ENCODE measurements at regions not wholly inside any gene's neighbourhood (a gene's known extent, or its start where the extent isn't known, plus 50 kb on each side); places are given as distances from the start of the nearest gene placed in this dataset.

DNA sequence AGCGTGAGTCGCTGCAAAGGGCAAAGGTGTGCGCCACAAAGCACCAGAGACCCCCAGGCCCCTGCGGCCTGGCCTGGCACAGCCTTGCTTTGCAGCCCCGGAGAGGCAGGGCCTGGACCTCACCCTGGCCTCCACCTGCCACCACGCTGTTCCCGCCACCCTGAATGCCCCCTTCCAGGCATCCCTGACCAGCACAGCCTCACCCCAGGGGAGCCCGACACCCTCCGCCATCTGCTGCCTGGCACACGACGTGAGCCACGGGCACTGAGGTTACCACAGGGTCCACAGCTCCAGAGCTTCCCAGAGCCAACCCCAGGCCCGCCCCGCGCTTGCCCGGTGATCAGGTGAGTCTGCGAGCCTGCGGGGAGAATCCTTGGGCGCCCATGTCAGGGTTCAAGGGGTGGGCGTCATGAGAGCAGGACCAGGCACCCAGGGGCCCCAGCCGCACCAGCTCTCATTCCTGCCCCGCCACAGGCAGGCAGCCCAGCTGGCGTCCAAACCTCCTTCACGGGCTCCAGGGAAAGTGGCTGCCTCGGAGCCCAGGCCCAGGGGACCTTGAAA is 171.3 kb downstream of the BRD1 start:
- Histone ChIP-seq H4K20me1 (ENCODE audit: insufficient read depth, low read length, poor library complexity, severe bottlenecking) (peaks cover 16% of the 10 kb centered on the region), H3K9me2 (replicated peaks; ENCODE audit: low read depth, low read length) (no peaks in the 10 kb centered on the region), H3K27me3 (ENCODE audit: insufficient read depth, low read length, poor library complexity, severe bottlenecking) (no peaks in the 10 kb centered on the region), H3K4me2 (ENCODE audit: low read depth, low read length, poor library complexity, severe bottlenecking) (peak overlapping the region; percentile 97), H3K36me3 (ENCODE audit: insufficient read depth, low read length) (no peaks in the 10 kb centered on the region), H3K9me3 (ENCODE audit: insufficient read depth, low read depth, low read length) (no peaks in the 10 kb centered on the region), H2AFZ (ENCODE audit: low read length) (peak overlapping the region; percentile 86), H3K4me3 (ENCODE audit: low read length, poor library complexity, severe bottlenecking) (peak overlapping the region; percentile 76), H3K79me2 (ENCODE audit: insufficient read depth, low read length) (peaks cover 53% of the 10 kb centered on the region), H3F3A (ENCODE audit: low read depth) (no peaks in the 10 kb centered on the region), H3K9ac (ENCODE audit: low read depth, low read length, poor library complexity, severe bottlenecking) (peak overlapping the region; percentile 98), H3K4me1 (ENCODE audit: insufficient read depth, low read length, poor library complexity, severe bottlenecking) (peaks cover 32% of the 10 kb centered on the region)
- no peak for TF ChIP-seq EZH2phosphoT487 (IDR thresholded peaks at IDR 0.05; ENCODE audit: borderline replicate concordance)
- TF ChIP-seq, protein P1, sequence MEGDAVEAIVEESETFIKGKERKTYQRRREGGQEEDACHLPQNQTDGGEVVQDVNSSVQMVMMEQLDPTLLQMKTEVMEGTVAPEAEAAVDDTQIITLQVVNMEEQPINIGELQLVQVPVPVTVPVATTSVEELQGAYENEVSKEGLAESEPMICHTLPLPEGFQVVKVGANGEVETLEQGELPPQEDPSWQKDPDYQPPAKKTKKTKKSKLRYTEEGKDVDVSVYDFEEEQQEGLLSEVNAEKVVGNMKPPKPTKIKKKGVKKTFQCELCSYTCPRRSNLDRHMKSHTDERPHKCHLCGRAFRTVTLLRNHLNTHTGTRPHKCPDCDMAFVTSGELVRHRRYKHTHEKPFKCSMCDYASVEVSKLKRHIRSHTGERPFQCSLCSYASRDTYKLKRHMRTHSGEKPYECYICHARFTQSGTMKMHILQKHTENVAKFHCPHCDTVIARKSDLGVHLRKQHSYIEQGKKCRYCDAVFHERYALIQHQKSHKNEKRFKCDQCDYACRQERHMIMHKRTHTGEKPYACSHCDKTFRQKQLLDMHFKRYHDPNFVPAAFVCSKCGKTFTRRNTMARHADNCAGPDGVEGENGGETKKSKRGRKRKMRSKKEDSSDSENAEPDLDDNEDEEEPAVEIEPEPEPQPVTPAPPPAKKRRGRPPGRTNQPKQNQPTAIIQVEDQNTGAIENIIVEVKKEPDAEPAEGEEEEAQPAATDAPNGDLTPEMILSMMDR (conservative IDR thresholded peaks at IDR 0.05; ENCODE audit: low read length): no peak

DNA sequence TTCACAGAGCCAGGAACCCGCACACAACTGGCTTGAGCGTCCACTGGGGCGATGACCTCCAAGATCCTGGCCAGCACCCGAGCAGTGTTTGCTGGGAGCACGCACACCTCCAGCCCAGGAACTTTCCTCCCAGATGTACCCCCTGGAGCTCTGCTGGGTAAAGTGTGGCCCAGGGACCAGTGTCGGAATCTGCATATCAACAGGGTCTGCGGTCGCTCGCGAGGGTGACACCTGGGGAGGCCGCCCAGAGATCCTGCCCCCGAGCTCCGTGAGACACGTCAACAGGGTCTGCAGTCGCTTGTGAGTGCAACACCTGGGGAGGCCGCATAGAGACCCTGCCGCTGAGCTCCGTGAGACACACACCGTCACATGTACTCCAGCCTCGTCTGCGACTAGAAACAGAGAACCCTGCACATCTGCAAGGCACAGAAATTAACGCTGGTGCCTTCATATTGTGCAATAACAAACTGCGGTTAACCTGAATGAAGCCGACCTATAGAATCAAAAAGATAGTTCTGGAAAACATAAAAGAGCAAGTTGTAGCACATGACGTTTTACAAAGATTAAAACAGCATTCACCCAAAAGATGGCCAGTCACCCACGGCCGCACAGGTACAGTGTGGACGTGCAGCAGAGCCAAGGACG is 172.4 kb downstream of the BRD1 start:
- Histone ChIP-seq H3K79me2 (ENCODE audit: insufficient read depth, low read length) (peaks cover 64% of the 10 kb centered on the region), H3K4me2 (ENCODE audit: low read depth, low read length, poor library complexity, severe bottlenecking) (peak overlapping the region; percentile 97), H3F3A (ENCODE audit: low read depth) (no peaks in the 10 kb centered on the region), H4K20me1 (ENCODE audit: insufficient read depth, low read length, poor library complexity, severe bottlenecking) (peaks cover 20% of the 10 kb centered on the region), H3K4me3 (ENCODE audit: low read length, poor library complexity, severe bottlenecking) (peak overlapping the region; percentile 76), H2AFZ (ENCODE audit: low read length) (no peak overlapping the region), H3K4me1 (ENCODE audit: insufficient read depth, low read length, poor library complexity, severe bottlenecking) (peaks cover 40% of the 10 kb centered on the region), H3K36me3 (ENCODE audit: insufficient read depth, low read length) (no peaks in the 10 kb centered on the region; the same call in 1 of the 2 replicates), H3K9me2 (replicated peaks; ENCODE audit: low read depth, low read length) (no peaks in the 10 kb centered on the region), H3K27me3 (ENCODE audit: insufficient read depth, low read length, poor library complexity, severe bottlenecking) (no peaks in the 10 kb centered on the region), H3K9me3 (ENCODE audit: insufficient read depth, low read depth, low read length) (no peaks in the 10 kb centered on the region), H3K9ac (ENCODE audit: low read depth, low read length, poor library complexity, severe bottlenecking) (peak overlapping the region; percentile 98)
- TF ChIP-seq, protein P1 (conservative IDR thresholded peaks at IDR 0.05; ENCODE audit: low read length): no peak
- no peak for TF ChIP-seq EZH2phosphoT487 (IDR thresholded peaks at IDR 0.05; ENCODE audit: borderline replicate concordance)

DNA sequence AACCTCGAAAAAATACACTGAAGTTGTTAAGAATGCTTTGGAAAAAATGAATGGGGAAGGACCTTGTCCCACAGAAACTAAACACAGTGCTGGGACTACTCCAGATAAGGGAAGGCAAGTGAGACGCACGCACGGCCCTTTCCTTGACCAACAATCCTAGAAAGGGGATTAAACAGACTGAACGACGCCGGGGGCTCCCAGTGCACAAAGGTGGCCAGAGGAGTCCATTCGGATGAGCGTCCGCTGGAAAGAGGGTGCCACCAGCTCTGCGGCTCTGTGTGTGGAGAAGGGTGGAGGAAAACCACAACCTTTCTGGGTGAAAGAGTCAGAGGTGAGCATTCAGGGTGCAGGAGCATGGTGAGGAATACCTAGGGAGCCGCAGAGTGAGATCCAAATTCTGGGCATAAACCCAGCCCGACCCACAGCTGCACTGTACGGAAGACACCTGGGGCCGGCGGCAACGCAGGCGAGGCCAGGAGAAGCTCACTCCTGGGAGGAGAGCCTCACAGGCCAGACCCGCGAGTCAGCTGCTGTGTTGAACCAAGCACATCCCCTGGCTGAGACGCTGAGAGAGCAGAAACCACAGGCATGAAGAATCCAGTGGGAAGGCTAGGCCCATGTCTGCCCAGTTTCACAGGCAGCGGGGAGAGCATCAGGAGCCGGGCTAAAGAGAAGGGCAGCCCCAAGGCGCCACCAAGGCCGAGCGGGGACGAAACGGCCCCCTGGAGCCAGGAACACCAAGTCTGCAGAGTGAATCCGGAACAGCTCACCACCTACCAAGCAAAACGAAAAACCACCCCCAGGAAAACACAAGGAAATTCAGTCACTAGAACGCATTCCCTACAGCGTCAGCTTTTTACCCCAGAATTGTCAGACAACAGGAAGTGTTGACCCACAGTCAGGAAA is 177.1 kb downstream of the BRD1 start:
- Histone ChIP-seq H4K20me1 (ENCODE audit: insufficient read depth, low read length, poor library complexity, severe bottlenecking) (peaks cover 31% of the 10 kb centered on the region), H3K27me3 (ENCODE audit: insufficient read depth, low read length, poor library complexity, severe bottlenecking) (no peaks in the 10 kb centered on the region), H3K79me2 (ENCODE audit: insufficient read depth, low read length) (peaks cover 99% of the 10 kb centered on the region), H3F3A (ENCODE audit: low read depth) (no peaks in the 10 kb centered on the region), H3K9me3 (ENCODE audit: insufficient read depth, low read depth, low read length) (no peaks in the 10 kb centered on the region), H3K36me3 (ENCODE audit: insufficient read depth, low read length) (peaks cover 4% of the 10 kb centered on the region; the same call in 1 of the 2 replicates), H3K9me2 (replicated peaks; ENCODE audit: low read depth, low read length) (no peaks in the 10 kb centered on the region), H3K4me1 (ENCODE audit: insufficient read depth, low read length, poor library complexity, severe bottlenecking) (peaks cover 37% of the 10 kb centered on the region), H3K4me3 (ENCODE audit: low read length, poor library complexity, severe bottlenecking) (no peak overlapping the region), H3K9ac (ENCODE audit: low read depth, low read length, poor library complexity, severe bottlenecking) (no peak overlapping the region), H2AFZ (ENCODE audit: low read length) (no peak overlapping the region), H3K4me2 (ENCODE audit: low read depth, low read length, poor library complexity, severe bottlenecking) (peak overlapping the region; percentile 27)
- TF ChIP-seq, protein P1 (conservative IDR thresholded peaks at IDR 0.05; ENCODE audit: low read length): no peak
- no peak for TF ChIP-seq EZH2phosphoT487 (IDR thresholded peaks at IDR 0.05; ENCODE audit: borderline replicate concordance)
